ENCODE measurements at regions not wholly inside any gene's neighbourhood (a gene's known extent, or its start where the extent isn't known, plus 50 kb on each side); places are given as distances from the start of the nearest gene placed in this dataset.

- Histone ChIP-seq H3K4me1 (ENCODE audit: control insufficient read depth in 1 of 2, insufficient read depth in 2 of 2, low read length in 2 of 2) (peaks cover 0 to 2% of the 10 kb centered on the region in 2 donors), H3K27me3 (ENCODE audit: control insufficient read depth in 1 of 2, insufficient read depth in 2 of 2, low read length in 1 of 2) (no peaks in the 10 kb centered on the region), H3K9me3 (ENCODE audit: control insufficient read depth, low read length) (no peaks in the 10 kb centered on the region), H3K27ac (ENCODE audit: low read depth in 1 of 2, low read length in 2 of 2) (no peak overlapping the region), H3K36me3 (ENCODE audit: control insufficient read depth in 1 of 2, insufficient read depth in 2 of 2, low read length in 1 of 2) (no peaks in the 10 kb centered on the region), H3K4me3 (ENCODE audit: low read length in 2 of 2) (no peak overlapping the region)
- whole genome bisulfite sequencing, 2 donors = 66 to 70% methylated on average over 1 of the region's 1 CpG
- intact Hi-C loops (cut with DNase I) = no loop called here
- ATAC-seq (ENCODE audit: low FRiP score) (no peak), DNase-seq (no peak)
Observed at GRCh38 chr5:123914333-123914732, 402.4 kb downstream of the CSNK1G3 start.

- ATAC-seq (ENCODE audit: low FRiP score) (no peak), DNase-seq (no peak)
- WGBS, 2 donors = 81 to 90% methylated on average over 3 of the region's 3 CpGs
- Histone ChIP-seq H3K36me3 (ENCODE audit: control insufficient read depth in 1 of 2, insufficient read depth in 2 of 2, low read length in 1 of 2) (no peaks in the 10 kb centered on the region), H3K27me3 (ENCODE audit: control insufficient read depth in 1 of 2, insufficient read depth in 2 of 2, low read length in 1 of 2) (no peaks in the 10 kb centered on the region), H3K4me1 (ENCODE audit: control insufficient read depth in 1 of 2, insufficient read depth in 2 of 2, low read length in 2 of 2) (no peaks in the 10 kb centered on the region), H3K9me3 (ENCODE audit: control insufficient read depth, low read length) (no peaks in the 10 kb centered on the region), H3K4me3 (ENCODE audit: low read length in 2 of 2) (no peak overlapping the region), H3K27ac (ENCODE audit: low read depth in 1 of 2, low read length in 2 of 2) (no peak overlapping the region)
- intact Hi-C loops (cut with DNase I) = no loop called here
Observed at GRCh38 chr5:123907349-123907748, 395.4 kb downstream of the CSNK1G3 start.

- Histone ChIP-seq H3K27ac (ENCODE audit: low read depth in 1 of 2, low read length in 2 of 2) (no peak overlapping the region), H3K27me3 (ENCODE audit: control insufficient read depth in 1 of 2, insufficient read depth in 2 of 2, low read length in 1 of 2) (no peaks in the 10 kb centered on the region), H3K4me3 (ENCODE audit: low read length in 2 of 2) (no peak overlapping the region), H3K4me1 (ENCODE audit: control insufficient read depth in 1 of 2, insufficient read depth in 2 of 2, low read length in 2 of 2) (no peaks in the 10 kb centered on the region), H3K36me3 (ENCODE audit: control insufficient read depth in 1 of 2, insufficient read depth in 2 of 2, low read length in 1 of 2) (no peaks in the 10 kb centered on the region), H3K9me3 (ENCODE audit: control insufficient read depth, low read length) (no peaks in the 10 kb centered on the region)
- DNase-seq = no peak
- intact Hi-C loops (cut with DNase I) = no loop called here
- 87 to 96% methylated on average over 4 of the region's 4 CpGs for WGBS, 2 donors
- no peak for ATAC-seq (ENCODE audit: low FRiP score)
Observed at GRCh38 chr5:123906698-123907295, 394.8 kb downstream of the CSNK1G3 start.

GRCh38 chr5:123885081-123885480 lies 373.1 kb downstream of the CSNK1G3 start:
- Histone ChIP-seq H3K27ac (ENCODE audit: low read depth in 1 of 2, low read length in 2 of 2) (no peak overlapping the region), H3K27me3 (ENCODE audit: control insufficient read depth in 1 of 2, insufficient read depth in 2 of 2, low read length in 1 of 2) (no peaks in the 10 kb centered on the region), H3K4me1 (ENCODE audit: control insufficient read depth in 1 of 2, insufficient read depth in 2 of 2, low read length in 2 of 2) (no peaks in the 10 kb centered on the region), H3K9me3 (ENCODE audit: control insufficient read depth, low read length) (no peaks in the 10 kb centered on the region), H3K36me3 (ENCODE audit: control insufficient read depth in 1 of 2, insufficient read depth in 2 of 2, low read length in 1 of 2) (no peaks in the 10 kb centered on the region), H3K4me3 (ENCODE audit: low read length in 2 of 2) (no peak overlapping the region)
- ATAC-seq (ENCODE audit: low FRiP score) (no peak), DNase-seq (no peak)
- intact Hi-C loops (cut with DNase I) = no loop called here
- WGBS, 2 donors = 86 to 89% methylated on average over 1 of the region's 1 CpG

- H3K4me3 ChIP-seq (ENCODE audit: low read length in 2 of 2) = no peak overlapping the region
- no peaks in the 10 kb centered on the region for H3K36me3 ChIP-seq (ENCODE audit: control insufficient read depth in 1 of 2, insufficient read depth in 2 of 2, low read length in 1 of 2)
- ATAC-seq (ENCODE audit: low FRiP score) (no peak), DNase-seq (no peak)
- no peaks in the 10 kb centered on the region for H3K27me3 ChIP-seq (ENCODE audit: control insufficient read depth in 1 of 2, insufficient read depth in 2 of 2, low read length in 1 of 2)
- WGBS, 2 donors = 43 to 47% methylated on average over 2 of the region's 2 CpGs
- no peaks in the 10 kb centered on the region for H3K4me1 ChIP-seq (ENCODE audit: control insufficient read depth in 1 of 2, insufficient read depth in 2 of 2, low read length in 2 of 2)
- H3K27ac ChIP-seq (ENCODE audit: low read depth in 1 of 2, low read length in 2 of 2) = no peak overlapping the region
- H3K9me3 ChIP-seq (ENCODE audit: control insufficient read depth, low read length) = no peaks in the 10 kb centered on the region
- intact Hi-C loops (cut with DNase I) = no loop called here
Observed at GRCh38 chr5:123882965-123883345, 371.0 kb downstream of the CSNK1G3 start.

- H3K27ac ChIP-seq (ENCODE audit: low read depth in 1 of 2, low read length in 2 of 2) = no peak overlapping the region
- ATAC-seq (ENCODE audit: low FRiP score) = no peak
- no peaks in the 10 kb centered on the region for H3K27me3 ChIP-seq (ENCODE audit: control insufficient read depth in 1 of 2, insufficient read depth in 2 of 2, low read length in 1 of 2)
- intact Hi-C loops (cut with DNase I) = no loop called here
- 76 to 77% methylated on average over 5 of the region's 5 CpGs for WGBS, 2 donors
- DNase-seq = no peak
- no peaks in the 10 kb centered on the region for H3K9me3 ChIP-seq (ENCODE audit: control insufficient read depth, low read length)
- no peaks in the 10 kb centered on the region for H3K36me3 ChIP-seq (ENCODE audit: control insufficient read depth in 1 of 2, insufficient read depth in 2 of 2, low read length in 1 of 2)
- no peak overlapping the region for H3K4me3 ChIP-seq (ENCODE audit: low read length in 2 of 2)
- H3K4me1 ChIP-seq (ENCODE audit: control insufficient read depth in 1 of 2, insufficient read depth in 2 of 2, low read length in 2 of 2) = no peaks in the 10 kb centered on the region
Observed at GRCh38 chr5:123882319-123882964, 370.5 kb downstream of the CSNK1G3 start.

- no peaks in the 10 kb centered on the region for H3K4me1 ChIP-seq (ENCODE audit: control insufficient read depth in 1 of 2, insufficient read depth in 2 of 2, low read length in 2 of 2)
- no peak for DNase-seq
Observed at GRCh38 chr5:123881759-123882244, 369.8 kb downstream of the CSNK1G3 start.

GRCh38 chr5:123880875-123881274 lies 368.9 kb downstream of the CSNK1G3 start:
- intact Hi-C loops (cut with DNase I) = no loop called here
- H3K4me1 ChIP-seq (ENCODE audit: control insufficient read depth in 1 of 2, insufficient read depth in 2 of 2, low read length in 2 of 2) = no peaks in the 10 kb centered on the region
- no peaks in the 10 kb centered on the region for H3K36me3 ChIP-seq (ENCODE audit: control insufficient read depth in 1 of 2, insufficient read depth in 2 of 2, low read length in 1 of 2)
- H3K4me3 ChIP-seq (ENCODE audit: low read length in 2 of 2) = no peak overlapping the region
- no peaks in the 10 kb centered on the region for H3K27me3 ChIP-seq (ENCODE audit: control insufficient read depth in 1 of 2, insufficient read depth in 2 of 2, low read length in 1 of 2)
- DNase-seq (no peak), ATAC-seq (ENCODE audit: low FRiP score) (no peak)
- no peaks in the 10 kb centered on the region for H3K9me3 ChIP-seq (ENCODE audit: control insufficient read depth, low read length)
- H3K27ac ChIP-seq (ENCODE audit: low read depth in 1 of 2, low read length in 2 of 2) = no peak overlapping the region

More at GRCh38 chr5:123881759-123882244, 369.8 kb downstream of the CSNK1G3 start:
- intact Hi-C loops (cut with DNase I) = no loop called here
- WGBS, 2 donors = 8 to 11% methylated on average over 6 of the region's 6 CpGs
- H3K27ac ChIP-seq (ENCODE audit: low read depth in 1 of 2, low read length in 2 of 2) = no peak overlapping the region
- ATAC-seq (ENCODE audit: low FRiP score) = no peak
- no peaks in the 10 kb centered on the region for H3K36me3 ChIP-seq (ENCODE audit: control insufficient read depth in 1 of 2, insufficient read depth in 2 of 2, low read length in 1 of 2)
- no peaks in the 10 kb centered on the region for H3K27me3 ChIP-seq (ENCODE audit: control insufficient read depth in 1 of 2, insufficient read depth in 2 of 2, low read length in 1 of 2)
- no peaks in the 10 kb centered on the region for H3K9me3 ChIP-seq (ENCODE audit: control insufficient read depth, low read length)
- no peak overlapping the region for H3K4me3 ChIP-seq (ENCODE audit: low read length in 2 of 2)

- 73 to 74% methylated on average over 4 of the region's 4 CpGs for WGBS, 2 donors
- Histone ChIP-seq H3K36me3 (ENCODE audit: control insufficient read depth in 1 of 2, insufficient read depth in 2 of 2, low read length in 1 of 2) (no peaks in the 10 kb centered on the region), H3K27ac (ENCODE audit: low read depth in 1 of 2, low read length in 2 of 2) (no peak overlapping the region), H3K4me1 (ENCODE audit: control insufficient read depth in 1 of 2, insufficient read depth in 2 of 2, low read length in 2 of 2) (no peaks in the 10 kb centered on the region), H3K9me3 (ENCODE audit: control insufficient read depth, low read length) (no peaks in the 10 kb centered on the region), H3K4me3 (ENCODE audit: low read length in 2 of 2) (no peak overlapping the region), H3K27me3 (ENCODE audit: control insufficient read depth in 1 of 2, insufficient read depth in 2 of 2, low read length in 1 of 2) (no peaks in the 10 kb centered on the region)
- intact Hi-C loops (cut with DNase I) = no loop called here
- no peak for DNase-seq
- ATAC-seq (ENCODE audit: low FRiP score) = no peak
Observed at GRCh38 chr5:123879071-123879470, 367.1 kb downstream of the CSNK1G3 start.
